GM23338 (cell line): ENCODE measurements at regions not wholly inside any gene's neighbourhood (a gene's known extent, or its start where the extent isn't known, plus 50 kb on each side); places are given as distances from the start of the nearest gene placed in this dataset.
"Not testable (repeated sequence)": the region's sequence is repeated elsewhere in the genome, so short reads cannot be mapped to it uniquely, and the experiment has no call there.

ENCODE experiments used
- ATAC-seq: fragments of 200-7000 bp; cut with Tn5 transposase; 3 replicates; pipeline ENCODE4 v1.9.1; 2020
- DNase-seq: peaks from one replicate; pipeline ENCODE4 v3.0.0-alpha.2; 2015; ENCODE audit warnings: low spot score
- H2AFZ ChIP-seq: fragments of 200-600 bp; sonication (generic); 2 replicates; pipeline ENCODE4 v1.8.0; 2016; ENCODE audit warnings: antibody characterized with exemption, mild to moderate bottlenecking, moderate library complexity
- H3F3A ChIP-seq: fragments of 200-600 bp; sonication (generic); replicated peaks from 2 replicates; pipeline ENCODE4 v1.8.0; 2017; ENCODE audit warnings: antibody characterized with exemption, mixed run types, low read depth
- H3K27ac ChIP-seq: fragments of 200-600 bp; sonication (generic); 2 replicates; pipeline ENCODE4 v1.6.1; 2016; ENCODE audit warnings: low read depth
- H3K27me3 ChIP-seq: fragments of 200-600 bp; sonication (generic); 2 replicates; pipeline ENCODE4 v1.8.0; 2016; ENCODE audit warnings: mild to moderate bottlenecking, mixed run types, moderate library complexity; ENCODE audit not compliant: insufficient read depth
- H3K36me3 ChIP-seq: fragments of 200-600 bp; sonication (generic); 2 replicates; pipeline ENCODE4 v1.8.0; 2016; ENCODE audit warnings: mild to moderate bottlenecking; ENCODE audit not compliant: insufficient read depth
- H3K4me1 ChIP-seq: fragments of 200-600 bp; sonication (generic); 2 replicates; pipeline ENCODE4 v1.8.0; 2016; ENCODE audit warnings: mild to moderate bottlenecking, moderate library complexity; ENCODE audit not compliant: insufficient read depth
- H3K4me2 ChIP-seq: fragments of 200-600 bp; sonication (generic); 2 replicates; pipeline ENCODE4 v1.7.1; 2017; ENCODE audit warnings: mixed run types
- H3K4me3 ChIP-seq: fragments of 200-600 bp; sonication (generic); 2 replicates; pipeline ENCODE4 v1.6.1; 2016; ENCODE audit warnings: mixed run types
- H3K79me2 ChIP-seq: fragments of 200-600 bp; sonication (generic); replicated peaks from 2 replicates; pipeline ENCODE4 v1.8.0; 2017; ENCODE audit warnings: mild to moderate bottlenecking; ENCODE audit not compliant: insufficient read depth
- H3K9me2 ChIP-seq: fragments of 200-600 bp; sonication (generic); 2 replicates; pipeline ENCODE4 v1.8.0; 2017; ENCODE audit not compliant: insufficient read depth
- H4K20me1 ChIP-seq: fragments of 200-600 bp; sonication (generic); replicated peaks from 2 replicates; pipeline ENCODE4 v1.8.0; 2017; ENCODE audit warnings: mild to moderate bottlenecking; ENCODE audit not compliant: insufficient read depth
- H3K27ac Mint-ChIP-seq: 2 replicates; pipeline ENCODE4 v1.8.0; 2020; ENCODE audit warnings: inconsistent platforms, mild to moderate bottlenecking, moderate library complexity, mixed read lengths
- H3K27me3 Mint-ChIP-seq: 3 replicates; pipeline ENCODE4 v1.8.0; 2022; ENCODE audit warnings: low read depth, mild to moderate bottlenecking, moderate library complexity, mixed read lengths, inconsistent platforms; ENCODE audit not compliant: insufficient read depth, poor library complexity
- H3K36me3 Mint-ChIP-seq: 3 replicates; pipeline ENCODE4 v1.8.0; 2021; ENCODE audit warnings: low read depth, mild to moderate bottlenecking, inconsistent platforms, moderate library complexity, mixed read lengths
- H3K4me1 Mint-ChIP-seq: 3 replicates; pipeline ENCODE4 v1.8.0; 2020; ENCODE audit warnings: mild to moderate bottlenecking, inconsistent platforms, mixed read lengths
- H3K4me3 Mint-ChIP-seq: 3 replicates; pipeline ENCODE4 v1.8.0; 2021; ENCODE audit warnings: moderate library complexity, mild to moderate bottlenecking, inconsistent platforms, mixed read lengths
- H3K9me3 Mint-ChIP-seq: 3 replicates; pipeline ENCODE4 v1.8.0; 2020; ENCODE audit warnings: moderate library complexity, mild to moderate bottlenecking, inconsistent platforms, mixed read lengths
- TF ChIP-seq, protein P1 (sequence below), 2 experiments: fragments of 200-600 bp in 1 of 2; sonication (generic) in 1 of 2; conservative IDR thresholded peaks; 2 replicates each; pipeline versions ENCODE4 v1.5.1 to v1.6.1; 2016 to 2017; ENCODE audit warnings: antibody characterized with exemption in 2 of 2, low read depth in 2 of 2, mild to moderate bottlenecking in 2 of 2, moderate library complexity in 1 of 2

DNA sequence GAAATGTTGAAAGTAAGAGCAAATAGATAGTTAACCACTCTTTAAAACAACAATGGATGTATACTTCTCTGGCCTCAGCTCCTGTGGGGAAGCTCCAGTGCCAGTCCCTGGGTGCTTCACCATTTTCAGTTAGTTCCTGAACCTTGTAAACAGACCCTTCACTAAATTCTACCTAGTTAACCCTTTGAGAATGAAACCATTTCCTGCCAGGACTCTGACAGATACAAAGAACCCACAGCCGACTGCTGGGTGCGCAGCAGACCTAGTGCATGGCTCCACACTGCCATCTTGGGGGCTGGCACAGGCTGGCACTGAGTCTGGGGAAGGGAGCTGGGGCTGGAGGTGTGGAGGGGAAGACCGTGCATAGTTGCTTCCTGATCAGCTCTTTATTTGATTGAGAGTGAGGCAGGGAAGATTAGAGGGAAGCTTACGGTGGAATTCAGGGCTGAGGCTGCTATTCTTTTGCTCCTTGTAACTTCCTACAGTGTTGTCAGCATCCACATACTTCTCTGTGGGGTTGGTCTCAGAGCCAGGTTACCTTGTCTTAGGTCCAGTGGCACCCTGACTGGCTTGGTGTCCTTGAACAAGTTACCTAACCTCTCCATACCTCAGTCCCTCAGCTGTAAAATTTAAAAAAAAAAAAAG is 62.3 kb upstream of the TP53BP2 start:
- TF ChIP-seq, protein P1, sequence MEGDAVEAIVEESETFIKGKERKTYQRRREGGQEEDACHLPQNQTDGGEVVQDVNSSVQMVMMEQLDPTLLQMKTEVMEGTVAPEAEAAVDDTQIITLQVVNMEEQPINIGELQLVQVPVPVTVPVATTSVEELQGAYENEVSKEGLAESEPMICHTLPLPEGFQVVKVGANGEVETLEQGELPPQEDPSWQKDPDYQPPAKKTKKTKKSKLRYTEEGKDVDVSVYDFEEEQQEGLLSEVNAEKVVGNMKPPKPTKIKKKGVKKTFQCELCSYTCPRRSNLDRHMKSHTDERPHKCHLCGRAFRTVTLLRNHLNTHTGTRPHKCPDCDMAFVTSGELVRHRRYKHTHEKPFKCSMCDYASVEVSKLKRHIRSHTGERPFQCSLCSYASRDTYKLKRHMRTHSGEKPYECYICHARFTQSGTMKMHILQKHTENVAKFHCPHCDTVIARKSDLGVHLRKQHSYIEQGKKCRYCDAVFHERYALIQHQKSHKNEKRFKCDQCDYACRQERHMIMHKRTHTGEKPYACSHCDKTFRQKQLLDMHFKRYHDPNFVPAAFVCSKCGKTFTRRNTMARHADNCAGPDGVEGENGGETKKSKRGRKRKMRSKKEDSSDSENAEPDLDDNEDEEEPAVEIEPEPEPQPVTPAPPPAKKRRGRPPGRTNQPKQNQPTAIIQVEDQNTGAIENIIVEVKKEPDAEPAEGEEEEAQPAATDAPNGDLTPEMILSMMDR (conservative IDR thresholded peaks at IDR 0.05; ENCODE audit: low read depth in 2 of 2), result peak; percentile 24 to 25; a peak in 2 of 4 replicates
- H3K36me3 ChIP-seq, DNase-seq, H3K9me3 Mint-ChIP-seq, H3K4me1 Mint-ChIP-seq, H3K79me2 ChIP-seq, H3K9me2 ChIP-seq, H3K27ac Mint-ChIP-seq, H4K20me1 ChIP-seq, H3K27ac ChIP-seq, H3K36me3 Mint-ChIP-seq, H3K4me3 ChIP-seq, ATAC-seq, H3K4me2 ChIP-seq, H3K4me3 Mint-ChIP-seq, H3K4me1 ChIP-seq, H3F3A ChIP-seq, H3K27me3 ChIP-seq, H2AFZ ChIP-seq, H3K27me3 Mint-ChIP-seq: not testable (repeated sequence)

DNA sequence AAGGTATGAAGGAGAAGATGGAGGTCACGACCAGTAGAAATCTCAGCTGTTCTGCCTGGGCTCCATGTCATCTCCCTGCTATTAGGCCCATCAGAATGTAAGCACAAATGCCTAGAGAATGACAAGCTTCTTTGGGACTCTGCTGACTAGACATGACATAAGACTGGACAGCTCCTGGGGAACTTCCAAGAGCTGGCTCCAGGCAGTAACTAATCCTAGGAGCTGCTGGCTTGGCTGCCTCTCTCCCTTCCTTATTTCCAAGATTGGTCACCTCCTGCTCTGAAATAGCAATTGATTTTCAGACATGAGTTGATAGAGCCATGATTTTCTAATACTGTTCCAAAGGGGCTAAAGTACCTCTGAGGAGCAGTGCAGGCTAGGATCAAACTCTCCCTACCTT is 57.5 kb upstream of the TP53BP2 start:
- H3K27ac Mint-ChIP-seq, DNase-seq, H3K27ac ChIP-seq, H3K4me3 ChIP-seq, H3K36me3 ChIP-seq, H3K27me3 ChIP-seq, H3K4me3 Mint-ChIP-seq, H3K79me2 ChIP-seq, H3K36me3 Mint-ChIP-seq, H3K4me1 Mint-ChIP-seq, H3K9me3 Mint-ChIP-seq, H3K4me1 ChIP-seq, H4K20me1 ChIP-seq, H3K4me2 ChIP-seq, H3K9me2 ChIP-seq, H3K27me3 Mint-ChIP-seq, H3F3A ChIP-seq, ATAC-seq, H2AFZ ChIP-seq: not testable (repeated sequence)

DNA sequence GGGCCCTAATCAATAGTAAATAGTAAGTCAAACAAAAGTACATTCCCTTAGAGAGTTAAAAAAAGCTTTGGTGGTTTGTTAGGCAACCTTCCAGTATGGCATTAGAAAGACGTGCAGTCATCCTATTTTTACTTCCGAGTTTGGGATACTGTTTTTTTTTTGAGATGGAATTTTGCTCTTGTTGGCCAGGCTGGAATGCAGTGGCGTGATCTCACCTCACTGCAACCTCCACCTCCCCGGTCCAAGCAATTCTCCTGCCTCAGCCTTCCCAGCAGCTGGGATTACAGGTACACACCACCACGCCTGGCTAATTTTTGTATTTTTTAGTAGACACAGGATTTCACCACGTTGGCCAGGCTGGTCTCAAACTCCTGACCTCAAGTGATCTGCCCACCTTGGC is 54.0 kb upstream of the TP53BP2 start:
- not testable (repeated sequence) for H3K4me3 ChIP-seq, H3K4me1 Mint-ChIP-seq, H3K27me3 Mint-ChIP-seq, H4K20me1 ChIP-seq, H3K27me3 ChIP-seq, H2AFZ ChIP-seq, H3K4me1 ChIP-seq, H3K9me2 ChIP-seq, H3F3A ChIP-seq, H3K79me2 ChIP-seq, H3K27ac Mint-ChIP-seq, H3K4me3 Mint-ChIP-seq, H3K36me3 Mint-ChIP-seq, DNase-seq, H3K4me2 ChIP-seq, H3K9me3 Mint-ChIP-seq, H3K27ac ChIP-seq, H3K36me3 ChIP-seq, ATAC-seq

DNA sequence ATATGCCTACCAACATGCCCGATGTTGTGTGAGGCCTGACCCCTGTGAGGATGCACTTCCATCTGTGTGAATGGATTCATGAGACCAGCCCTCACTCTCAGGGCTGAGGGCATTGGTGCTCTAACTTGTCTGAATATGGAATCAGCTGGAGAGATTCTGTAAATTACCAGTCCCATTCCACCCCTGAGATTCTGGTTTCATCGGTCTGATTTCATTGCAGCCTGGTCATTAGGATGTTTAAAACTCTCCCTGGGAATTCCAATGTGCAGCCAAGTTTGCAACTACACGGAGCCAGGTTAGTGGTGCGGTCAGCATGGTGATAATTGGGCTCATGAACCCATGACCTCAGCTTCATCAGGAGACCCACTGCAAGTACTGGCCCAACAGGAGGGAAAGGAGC is 51.4 kb upstream of the TP53BP2 start:
- DNase-seq, H4K20me1 ChIP-seq, H3K27me3 Mint-ChIP-seq, H3K9me2 ChIP-seq, H2AFZ ChIP-seq, H3K4me1 ChIP-seq, ATAC-seq, H3K36me3 Mint-ChIP-seq, H3K27ac Mint-ChIP-seq, H3K4me2 ChIP-seq, H3K9me3 Mint-ChIP-seq, H3K36me3 ChIP-seq, H3K79me2 ChIP-seq, H3K4me1 Mint-ChIP-seq, H3K4me3 ChIP-seq, H3F3A ChIP-seq, H3K27ac ChIP-seq, H3K4me3 Mint-ChIP-seq, H3K27me3 ChIP-seq: not testable (repeated sequence)

DNA sequence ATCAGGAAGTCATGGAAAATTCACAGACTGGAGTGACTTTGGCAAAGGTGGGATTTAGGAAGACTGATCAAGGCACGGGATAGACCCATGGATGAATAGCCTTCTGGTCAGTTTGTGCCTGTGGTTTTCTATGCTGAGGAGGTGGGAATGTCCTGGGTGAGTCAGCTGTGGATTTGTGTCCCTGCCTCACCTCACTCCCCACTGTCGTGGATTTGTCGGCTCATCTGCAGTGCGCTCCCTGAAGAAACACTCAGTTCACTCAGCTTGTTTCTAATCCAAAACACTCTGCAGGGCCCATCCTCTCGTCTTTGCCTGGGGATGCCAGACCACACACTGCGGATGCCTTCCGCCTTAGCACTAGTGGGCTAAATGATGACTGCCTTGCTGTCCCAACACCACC is 50.2 kb upstream of the TP53BP2 start:
- not testable (repeated sequence) for H3K27me3 Mint-ChIP-seq, H3K36me3 ChIP-seq, H3K4me1 ChIP-seq, H3K79me2 ChIP-seq, H3K27ac ChIP-seq, H2AFZ ChIP-seq, H3K4me3 ChIP-seq, H3K4me3 Mint-ChIP-seq, H3K36me3 Mint-ChIP-seq, ATAC-seq, H3K4me2 ChIP-seq, DNase-seq, H3K9me3 Mint-ChIP-seq, H3K9me2 ChIP-seq, H3K27ac Mint-ChIP-seq, H3K27me3 ChIP-seq, H4K20me1 ChIP-seq, H3F3A ChIP-seq, H3K4me1 Mint-ChIP-seq
